ENCODE measurements at regions not wholly inside any gene's neighbourhood (a gene's known extent, or its start where the extent isn't known, plus 50 kb on each side); places are given as distances from the start of the nearest gene placed in this dataset.

DNA sequence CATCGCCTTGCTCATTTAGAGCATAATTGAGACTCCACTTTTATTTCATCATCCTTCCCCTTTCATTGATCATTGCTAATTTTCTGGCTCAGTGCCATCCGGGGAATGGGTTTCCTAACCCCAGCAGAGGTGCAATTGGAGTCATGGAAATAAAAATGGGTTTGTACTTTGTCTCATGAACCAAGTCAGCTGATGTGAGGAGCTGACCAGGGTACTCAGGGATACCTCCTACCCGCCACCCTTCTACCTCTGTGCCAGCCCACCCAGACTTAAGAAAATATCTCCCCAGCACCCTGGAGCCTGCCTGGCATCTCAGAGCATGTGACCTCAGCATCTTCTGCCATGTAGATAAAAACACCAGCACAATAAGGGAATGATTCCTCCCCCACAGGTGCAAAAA, 59.1 kb upstream of the MAFB start:
- Histone ChIP-seq H3K18ac (ENCODE audit: extremely low read depth, low read length) (no peak overlapping the region), H3K23ac (ENCODE audit: insufficient read length) (no peak overlapping the region), H3K4me3 (ENCODE audit: extremely low read depth in 1 of 4, insufficient read depth in 2 of 4, low read depth in 3 of 4, low read length in 4 of 4) (no peak overlapping the region), H3K27me3 (replicated peaks in 1 of 4; ENCODE audit: control insufficient read depth in 3 of 4, extremely low read depth in 1 of 4, insufficient read depth in 3 of 4, low read length in 3 of 4) (no peaks in the 10 kb centered on the region), H2AK5ac (ENCODE audit: low read depth, low read length) (no peak overlapping the region), H3K56ac (replicated peaks; ENCODE audit: insufficient read length, low read depth, low read length) (no peak overlapping the region), H3K79me2 (ENCODE audit: control insufficient read depth in 1 of 2, insufficient read depth in 2 of 2, low read length in 2 of 2) (no peaks in the 10 kb centered on the region), H3K4me2 (ENCODE audit: insufficient read depth in 1 of 2, low read depth in 2 of 2, low read length in 2 of 2) (no peak overlapping the region), H3K9ac (replicated peaks in 1 of 4; ENCODE audit: extremely low read depth in 1 of 4, low read depth in 3 of 4, low read length in 3 of 4) (no peak overlapping the region), H3K27ac (ENCODE audit: low read depth, low read length) (no peak overlapping the region), H4K91ac (replicated peaks; ENCODE audit: insufficient read length, low read length) (no peak overlapping the region), H2BK5ac (ENCODE audit: low read depth, low read length) (no peak overlapping the region), H3K4me1 (replicated peaks in 1 of 4; ENCODE audit: control insufficient read depth in 3 of 4, insufficient read depth in 4 of 4, low read length in 3 of 4) (no peaks in the 10 kb centered on the region), H2BK120ac (replicated peaks; ENCODE audit: low read depth, low read length) (no peak overlapping the region), H2AFZ (ENCODE audit: low read length) (no peak overlapping the region), H3K79me1 (ENCODE audit: low read depth, low read length) (no peaks in the 10 kb centered on the region), H4K20me1 (replicated peaks in 1 of 2; ENCODE audit: control insufficient read depth in 1 of 2, insufficient read depth in 2 of 2, low read length in 2 of 2) (no peaks in the 10 kb centered on the region), H4K5ac (ENCODE audit: insufficient read length, low read depth, low read length) (no peak overlapping the region), H3K4ac (replicated peaks; ENCODE audit: insufficient read length, low read depth, low read length) (no peak overlapping the region), H3K36me3 (ENCODE audit: control insufficient read depth in 2 of 4, insufficient read depth in 4 of 4, low read length in 3 of 4) (no peaks in the 10 kb centered on the region), H2BK15ac (ENCODE audit: low read length) (no peak overlapping the region), H3K14ac (ENCODE audit: insufficient read length) (no peak overlapping the region), H2BK12ac (ENCODE audit: low read depth, low read length) (no peak overlapping the region), H4K8ac (ENCODE audit: extremely low read depth, insufficient read depth, low read length) (no peak overlapping the region), H3K23me2 (ENCODE audit: low read depth, low read length) (no peaks in the 10 kb centered on the region), H2BK20ac (ENCODE audit: low read length) (no peak overlapping the region), H3K9me3 (ENCODE audit: insufficient read depth in 2 of 2, low read depth in 1 of 2, low read length in 1 of 2) (no peaks in the 10 kb centered on the region)
- peak in 1 of 2 experiments; percentile 13 for DNase-seq (ENCODE audit: low read depth in 1 of 2, low spot score in 2 of 2)
- POLR2A ChIA-PET (ENCODE audit: partially characterized antibody), result no interaction called here
- 89% methylated on average over 3 of the region's 3 CpGs; no CpG with 5 or more reads in 1 of the 2 experiments for WGBS, 2 experiments (ENCODE audit: extremely low coverage in 1 of 2, insufficient coverage in 1 of 2, insufficient read length in 1 of 2, insufficient replicate concordance in 2 of 2, low coverage in 1 of 2, low lambda C conversion rate in 2 of 2, missing lambda C conversion rate in 1 of 2)
- CTCF ChIA-PET (ENCODE audit: partially characterized antibody), result interaction anchor here (4.8 kb wide), 1 partner anchor 7 kb away, joined by 44 read pairs; no protein-coding TSS in a partner anchor
- no peak for FAIRE-seq
- TF ChIP-seq CBX8 (IDR thresholded peaks at IDR 0.05; ENCODE audit: borderline replicate concordance, low read depth, low read length) (no peak), SUZ12 (IDR thresholded peaks at IDR 0.05; ENCODE audit: low read length) (no peak), EZH2 (IDR thresholded peaks at IDR 0.05; ENCODE audit: low read depth, low read length, severe bottlenecking) (no peak), NANOG (IDR thresholded peaks at IDR 0.05; ENCODE audit: insufficient read depth, low read depth, low read length, poor library complexity, severe bottlenecking) (no peak)
- TF ChIP-seq, protein P1, sequence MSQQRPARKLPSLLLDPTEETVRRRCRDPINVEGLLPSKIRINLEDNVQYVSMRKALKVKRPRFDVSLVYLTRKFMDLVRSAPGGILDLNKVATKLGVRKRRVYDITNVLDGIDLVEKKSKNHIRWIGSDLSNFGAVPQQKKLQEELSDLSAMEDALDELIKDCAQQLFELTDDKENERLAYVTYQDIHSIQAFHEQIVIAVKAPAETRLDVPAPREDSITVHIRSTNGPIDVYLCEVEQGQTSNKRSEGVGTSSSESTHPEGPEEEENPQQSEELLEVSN (IDR thresholded peaks at IDR 0.05), result no peak
